ENCODE measurements at regions not wholly inside any gene's neighbourhood (a gene's known extent, or its start where the extent isn't known, plus 50 kb on each side); places are given as distances from the start of the nearest gene placed in this dataset.

DNA sequence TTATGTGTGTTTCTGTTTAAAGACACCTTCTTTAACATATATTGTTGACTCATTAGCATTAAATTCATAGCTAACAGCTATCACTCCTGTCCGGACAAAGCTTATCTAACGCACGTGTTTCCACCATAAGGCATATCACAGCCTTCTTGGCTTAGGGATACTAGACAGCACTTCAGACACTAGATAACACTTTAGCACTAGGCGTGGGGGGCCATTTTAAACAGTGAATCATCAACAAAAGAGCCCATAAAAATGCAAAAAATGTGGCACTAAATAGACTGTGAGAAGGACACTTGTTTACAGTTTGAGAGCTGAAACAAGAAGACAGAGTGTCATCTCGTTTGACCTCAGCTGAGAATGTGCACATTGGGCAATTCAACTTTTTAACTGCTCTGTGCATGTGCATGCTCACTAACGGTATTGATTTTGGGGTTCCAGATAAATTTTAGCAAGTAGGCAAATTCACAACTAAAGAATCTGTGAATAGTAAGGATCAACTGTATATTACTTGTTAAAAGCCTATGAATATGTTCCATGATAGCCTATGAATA lies 58.9 kb upstream of the RAI2 start (continued):
- TF ChIP-seq MNT (conservative IDR thresholded peaks at IDR 0.05) (peak in 1 of 2 experiments; percentile 40; a peak in 2 of 4 replicates), MCM7 (IDR thresholded peaks at IDR 0.05) (no peak), NFXL1 (CRISPR knock-in tag; IDR thresholded peaks at IDR 0.05) (no peak), FOXK2 (conservative IDR thresholded peaks at IDR 0.05 in 1 of 2, IDR thresholded peaks at IDR 0.05 in 1 of 2; ENCODE audit: low read depth in 2 of 2) (peak in 1 of 2 experiments; percentile 68; a peak in 2 of 4 replicates), IFI16 (CRISPR knock-in tag; IDR thresholded peaks at IDR 0.05) (no peak), ZNF785 (CRISPR knock-in tag; IDR thresholded peaks at IDR 0.05) (no peak), ZFP36 (IDR thresholded peaks at IDR 0.05; ENCODE audit: low read depth, low read length, partially characterized antibody) (no peak), HNRNPH1 (optimal IDR thresholded peaks at IDR 0.05; ENCODE audit: low read depth, low read length) (no peak), PYGO2 (tag; IDR thresholded peaks at IDR 0.05) (no peak), ZNF79 (CRISPR knock-in tag; IDR thresholded peaks at IDR 0.05; ENCODE audit: low read depth) (no peak), HMG20B (CRISPR knock-in tag; IDR thresholded peaks at IDR 0.05) (no peak), ZNF184 (CRISPR knock-in tag; IDR thresholded peaks at IDR 0.05) (no peak), HDGF (IDR thresholded peaks at IDR 0.05) (no peak), NKRF (IDR thresholded peaks at IDR 0.05; ENCODE audit: borderline replicate concordance) (no peak), TCFL5 (CRISPR knock-in tag; conservative IDR thresholded peaks at IDR 0.05) (no peak), GATAD2A (IDR thresholded peaks at IDR 0.05) (no peak), DPF2 (IDR thresholded peaks at IDR 0.05) (peak; percentile 66; the same call in 1 of the 2 replicates), ESRRB (CRISPR knock-in tag; IDR thresholded peaks at IDR 0.05; ENCODE audit: borderline replicate concordance) (no peak), HMBOX1 (IDR thresholded peaks at IDR 0.05) (peak; percentile 43; the same call in 1 of the 2 replicates), U2AF1 (optimal IDR thresholded peaks at IDR 0.05; ENCODE audit: low read depth, low read length) (no peak), HMG20A (CRISPR knock-in tag; conservative IDR thresholded peaks at IDR 0.05) (no peak), HMGN3 (IDR thresholded peaks at IDR 0.05; ENCODE audit: borderline replicate concordance, extremely low read depth, insufficient read length, low read depth, low read length) (no peak), ZNF134 (CRISPR knock-in tag; conservative IDR thresholded peaks at IDR 0.05) (no peak), PML (IDR thresholded peaks at IDR 0.05; ENCODE audit: low read length) (peak; percentile 68), ARID2 (IDR thresholded peaks at IDR 0.05) (no peak)
- TF ChIP-seq, protein P1, sequence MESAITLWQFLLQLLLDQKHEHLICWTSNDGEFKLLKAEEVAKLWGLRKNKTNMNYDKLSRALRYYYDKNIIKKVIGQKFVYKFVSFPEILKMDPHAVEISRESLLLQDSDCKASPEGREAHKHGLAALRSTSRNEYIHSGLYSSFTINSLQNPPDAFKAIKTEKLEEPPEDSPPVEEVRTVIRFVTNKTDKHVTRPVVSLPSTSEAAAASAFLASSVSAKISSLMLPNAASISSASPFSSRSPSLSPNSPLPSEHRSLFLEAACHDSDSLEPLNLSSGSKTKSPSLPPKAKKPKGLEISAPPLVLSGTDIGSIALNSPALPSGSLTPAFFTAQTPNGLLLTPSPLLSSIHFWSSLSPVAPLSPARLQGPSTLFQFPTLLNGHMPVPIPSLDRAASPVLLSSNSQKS (CRISPR knock-in tag; IDR thresholded peaks at IDR 0.05) = no peak
- TF ChIP-seq, protein P2, sequence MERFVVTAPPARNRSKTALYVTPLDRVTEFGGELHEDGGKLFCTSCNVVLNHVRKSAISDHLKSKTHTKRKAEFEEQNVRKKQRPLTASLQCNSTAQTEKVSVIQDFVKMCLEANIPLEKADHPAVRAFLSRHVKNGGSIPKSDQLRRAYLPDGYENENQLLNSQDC (CRISPR knock-in tag; IDR thresholded peaks at IDR 0.05) = no peak

Measured in K562 (cell line).